GM21360 (cell line): ENCODE measurements at regions not wholly inside any gene's neighbourhood (a gene's known extent, or its start where the extent isn't known, plus 50 kb on each side); places are given as distances from the start of the nearest gene placed in this dataset.
"Not testable (repeated sequence)": the region's sequence is repeated elsewhere in the genome, so short reads cannot be mapped to it uniquely, and the experiment has no call there.

Experiments
- ATAC-seq: cut with Tn5 transposase; IDR thresholded peaks from one replicate; pipeline ENCODE4 v1.9.1; 2021; ENCODE audit warnings: mild to moderate bottlenecking, moderate library complexity; ENCODE audit not compliant: unreplicated experiment

DNA sequence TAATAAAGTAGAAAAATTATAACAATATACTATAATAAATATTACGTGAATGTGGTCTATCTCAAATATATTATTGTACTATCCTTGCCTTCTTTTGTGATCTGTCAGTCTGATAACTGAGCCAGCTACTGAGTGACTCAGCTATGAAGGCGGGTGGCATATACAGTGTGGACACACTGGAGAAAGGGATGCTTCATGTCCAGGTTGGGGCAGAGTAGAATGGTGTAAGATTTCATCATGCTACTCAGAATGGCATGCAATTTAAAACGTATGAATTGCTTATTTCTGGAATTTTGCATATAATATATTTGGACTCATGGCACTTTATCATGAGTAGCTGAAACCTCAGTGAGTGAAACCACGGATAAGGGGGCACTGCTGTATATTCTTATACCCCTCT is 172.9 kb upstream of the TBC1D5 start:
- no peak for ATAC-seq

DNA sequence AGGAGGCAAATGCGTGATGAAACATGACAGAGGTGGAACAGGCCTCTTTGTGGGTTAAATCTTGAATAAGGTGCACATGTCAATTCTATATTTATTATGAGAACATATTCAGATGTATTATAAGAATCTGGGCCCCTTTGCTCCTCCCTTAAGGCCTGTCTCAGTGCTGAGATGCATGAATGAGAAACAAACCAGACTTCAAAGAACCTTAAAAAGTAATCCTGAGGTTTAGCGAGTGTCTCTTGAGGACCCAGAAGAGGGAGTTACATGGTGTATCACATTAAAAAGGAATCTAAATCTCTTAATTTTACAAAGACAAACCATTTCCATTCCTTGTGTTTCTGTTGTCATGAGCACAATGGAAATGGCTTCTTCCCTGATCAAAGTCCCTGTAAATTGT is 170.9 kb upstream of the TBC1D5 start:
- no peak for ATAC-seq

DNA sequence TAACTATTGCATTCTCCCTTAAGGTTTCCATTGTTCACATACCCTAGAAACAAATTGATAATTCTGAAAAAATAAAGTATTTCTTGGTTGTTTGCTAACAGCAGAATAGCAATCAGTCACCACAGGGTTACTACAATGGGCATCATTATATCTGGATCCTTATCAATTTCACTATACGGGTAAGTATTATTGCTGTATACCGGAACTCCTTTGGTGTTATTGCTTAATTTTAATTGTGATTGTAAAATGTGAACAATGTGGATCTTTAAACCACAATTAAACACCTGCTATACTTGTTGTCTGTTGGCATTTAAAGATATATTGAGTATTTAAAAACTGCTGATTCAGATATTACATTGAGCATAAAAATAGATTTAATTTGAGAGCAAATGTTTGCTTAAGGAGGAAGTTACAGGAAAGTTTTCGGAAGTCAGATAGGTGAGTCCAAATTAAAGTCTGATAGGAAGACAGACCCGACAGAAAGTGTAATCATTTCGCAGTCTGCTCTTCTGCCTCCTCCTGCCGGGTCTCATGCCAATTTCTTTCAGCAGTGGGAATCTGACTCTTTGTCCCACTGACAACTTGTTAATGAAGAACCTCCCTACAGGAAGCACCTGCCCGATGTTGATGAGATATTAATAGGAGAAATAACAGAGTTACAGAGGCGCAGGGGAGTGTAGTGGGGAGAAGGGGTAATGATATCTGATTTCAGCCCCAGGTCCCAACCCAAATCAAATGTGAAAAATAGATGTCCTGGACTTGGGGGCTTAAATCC is 169.7 kb upstream of the TBC1D5 start:
- ATAC-seq, result no peak

DNA sequence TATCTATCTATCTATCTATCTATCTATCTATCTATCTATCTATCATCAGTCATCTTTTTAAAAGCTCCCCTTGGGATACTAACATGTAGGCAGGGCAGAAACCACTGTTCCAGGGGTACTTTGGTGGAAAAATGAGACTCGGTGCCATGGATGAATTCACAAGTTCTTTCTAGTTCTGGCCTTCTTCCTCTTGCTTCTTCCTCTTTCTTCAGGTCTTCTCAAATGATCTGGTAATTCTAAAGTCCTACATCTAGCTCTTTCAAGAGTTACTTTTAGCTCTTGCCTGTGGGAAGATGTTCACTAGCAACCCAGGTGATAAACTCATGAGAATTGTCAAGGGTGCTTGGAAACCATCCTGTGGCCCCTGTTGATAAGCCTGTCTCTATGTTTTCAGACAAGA is 168.5 kb upstream of the TBC1D5 start:
- ATAC-seq, result no peak

DNA sequence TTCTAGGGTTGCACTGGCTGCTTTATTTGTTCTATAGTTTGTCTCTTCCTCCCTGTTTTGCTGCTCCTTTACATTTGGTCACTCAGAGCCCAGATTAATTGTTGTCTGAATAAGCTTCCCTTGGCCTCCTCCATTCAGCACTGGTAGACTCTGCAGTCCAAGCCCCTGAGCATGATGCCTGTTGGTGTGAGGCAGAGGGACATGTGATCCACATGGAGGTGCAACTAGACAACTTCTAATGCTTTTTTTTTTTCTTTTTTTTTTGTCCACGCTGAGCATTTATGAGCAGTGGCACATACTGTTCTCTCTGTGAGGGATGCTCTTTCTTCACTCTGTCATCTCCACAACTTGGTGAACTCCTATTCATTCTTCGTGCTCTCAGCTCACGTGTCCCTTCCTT is 167.3 kb upstream of the TBC1D5 start:
- no peak for ATAC-seq

DNA sequence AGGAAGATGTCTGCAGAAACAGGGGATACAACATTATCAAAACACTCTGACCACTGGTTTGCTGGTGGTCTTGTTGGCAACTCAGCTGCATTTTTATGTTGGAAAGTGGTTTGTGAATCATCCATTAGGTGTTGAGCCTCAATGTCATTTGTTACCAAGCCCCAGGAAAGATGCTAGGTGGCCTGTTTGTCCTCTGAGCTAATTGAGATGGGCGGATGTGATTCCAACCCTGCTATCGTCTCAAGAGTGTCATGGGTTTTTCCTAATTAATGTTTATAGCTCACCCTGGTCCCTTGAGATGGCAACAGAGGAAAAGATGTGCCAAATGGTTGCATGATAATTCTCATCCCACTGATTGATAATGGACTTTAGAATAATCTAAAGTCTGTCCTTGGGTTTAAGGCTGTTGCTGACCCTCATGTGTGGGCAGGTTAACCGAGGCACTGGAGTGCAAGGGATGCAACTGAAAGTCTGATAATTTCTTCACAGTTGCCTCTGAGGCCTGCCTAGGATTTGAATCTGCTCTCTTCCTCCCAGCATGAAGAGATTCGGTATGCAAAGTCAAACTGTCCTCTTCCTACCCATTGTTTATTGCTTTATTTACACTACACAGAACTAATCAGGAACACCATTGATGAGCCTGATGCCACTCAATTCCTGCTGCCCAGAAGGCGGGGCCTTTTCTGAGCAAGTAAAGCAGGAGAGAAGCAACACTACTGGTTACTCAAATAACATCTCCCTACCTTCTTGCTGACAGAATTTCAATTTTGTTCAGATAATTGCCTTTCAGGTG is 166.2 kb upstream of the TBC1D5 start:
- ATAC-seq, result no peak

DNA sequence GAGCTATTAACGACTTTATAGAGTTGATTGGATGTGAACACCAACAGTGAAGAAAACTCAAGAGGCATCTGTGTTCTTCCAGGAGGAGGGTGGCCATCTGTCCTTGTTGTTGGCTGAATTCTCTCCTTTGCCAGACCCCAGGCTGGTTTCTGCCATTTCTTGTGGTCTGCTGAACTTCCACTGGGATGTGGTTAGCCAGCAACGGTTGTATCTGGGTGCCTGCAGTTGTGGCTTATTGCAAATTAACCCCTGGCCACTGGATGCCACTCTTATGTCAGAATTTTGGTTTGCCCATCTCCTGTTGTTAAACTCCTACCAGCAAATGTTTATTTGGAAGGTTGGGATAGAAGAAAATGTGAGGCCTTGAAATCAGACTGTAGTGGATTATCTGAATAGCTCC is 163.6 kb upstream of the TBC1D5 start:
- ATAC-seq, result no peak

DNA sequence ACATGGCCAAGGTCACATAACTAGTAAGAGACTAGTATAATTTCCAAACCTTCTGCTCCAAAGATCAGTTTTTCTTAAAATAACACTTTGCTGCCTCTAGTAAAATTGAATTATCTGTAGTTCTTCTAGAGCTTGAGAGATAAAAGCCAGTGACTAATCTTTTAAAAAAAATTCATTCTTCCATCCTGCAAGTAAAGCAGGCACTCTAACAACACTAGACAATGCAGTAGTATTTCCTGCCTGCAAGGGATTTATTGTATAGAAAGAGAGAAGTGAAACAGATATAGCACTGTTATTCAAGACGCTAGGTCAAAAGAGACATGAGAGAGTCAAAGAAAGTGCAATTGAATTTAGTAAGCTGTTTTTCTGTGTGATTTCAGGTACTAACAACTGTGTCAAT is 159.5 kb upstream of the TBC1D5 start:
- peak; percentile 84 for ATAC-seq

DNA sequence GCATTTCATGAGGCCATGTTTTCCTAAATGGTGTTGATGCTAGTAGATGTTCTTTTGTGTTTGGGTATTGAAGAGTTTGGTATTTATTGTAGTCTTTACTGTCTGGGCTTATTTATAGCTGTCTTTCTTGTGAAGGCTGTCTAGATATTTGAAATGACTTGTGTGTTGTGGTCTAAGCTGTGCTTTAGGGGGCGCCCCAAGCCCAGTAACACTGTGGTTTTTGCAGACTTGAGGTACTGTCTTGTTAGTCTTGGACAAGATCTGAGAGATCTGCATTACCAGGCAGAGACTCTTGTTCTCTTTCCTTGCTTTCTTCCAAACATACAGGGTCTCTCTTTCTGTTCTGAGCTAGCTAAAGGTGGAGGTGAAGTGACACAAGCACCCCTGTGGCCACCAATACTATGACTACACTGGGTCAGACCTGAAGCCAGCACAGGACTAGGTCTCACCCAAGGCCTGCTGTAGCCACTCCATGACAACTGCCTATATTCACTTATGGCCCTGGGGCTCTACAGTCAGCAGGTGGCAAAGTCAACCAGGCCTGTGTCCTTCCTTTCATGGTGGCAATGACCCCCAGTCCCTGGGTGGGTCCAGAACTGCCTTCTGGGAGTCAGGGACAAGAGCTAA is 152.1 kb upstream of the TBC1D5 start:
- peak; percentile 88 for ATAC-seq

DNA sequence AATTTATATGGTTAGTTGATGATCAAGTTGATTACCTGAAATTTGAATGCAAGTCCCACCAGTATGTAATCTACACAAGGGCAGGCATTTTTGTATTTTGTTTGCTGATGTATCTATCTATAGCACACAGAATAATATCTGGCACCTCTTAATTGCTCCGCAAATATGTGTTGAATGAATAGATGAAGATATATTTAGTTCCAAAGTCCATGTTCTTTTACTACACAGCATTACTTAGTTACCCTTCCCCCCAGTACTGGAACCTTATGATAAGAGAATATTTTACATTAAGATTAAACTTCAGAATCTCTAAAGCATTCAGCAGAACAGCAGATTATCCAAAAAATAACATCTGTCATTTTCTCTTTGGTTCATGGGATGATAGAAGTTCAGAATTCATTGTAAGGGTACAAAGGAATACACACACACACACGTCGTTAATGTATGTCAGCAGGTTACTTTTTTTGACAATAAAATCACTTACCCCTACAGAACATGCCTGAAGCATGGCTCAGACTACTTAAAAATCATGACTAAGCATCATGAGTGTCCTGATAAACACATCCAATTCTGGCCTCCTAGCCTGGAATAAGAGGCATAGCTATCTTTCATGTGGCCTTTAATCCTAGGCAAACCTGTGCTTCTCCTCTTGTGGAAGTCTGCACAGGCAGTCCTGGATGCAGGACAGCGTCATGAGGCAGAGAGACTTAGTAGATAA is 148.9 kb upstream of the TBC1D5 start:
- no peak for ATAC-seq

DNA sequence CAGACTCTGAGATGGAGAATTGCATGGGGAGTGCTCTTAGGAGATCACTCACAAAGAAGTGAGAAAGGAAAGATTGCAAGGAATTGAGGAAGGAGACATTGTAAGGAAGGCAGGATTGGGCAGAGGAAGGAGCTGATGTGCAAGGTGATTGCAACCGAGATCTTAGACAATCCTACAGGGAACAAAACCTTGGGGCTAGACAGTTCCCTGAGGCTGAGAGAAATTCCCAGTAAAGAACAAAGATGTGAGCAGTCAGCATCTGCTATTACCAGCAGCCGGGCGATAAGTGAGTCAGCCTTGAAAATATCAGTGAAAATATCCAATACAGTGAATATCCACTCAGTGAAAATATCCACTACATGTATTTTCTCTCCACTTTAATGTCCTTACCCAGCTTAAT is 143.6 kb upstream of the TBC1D5 start:
- no peak for ATAC-seq

DNA sequence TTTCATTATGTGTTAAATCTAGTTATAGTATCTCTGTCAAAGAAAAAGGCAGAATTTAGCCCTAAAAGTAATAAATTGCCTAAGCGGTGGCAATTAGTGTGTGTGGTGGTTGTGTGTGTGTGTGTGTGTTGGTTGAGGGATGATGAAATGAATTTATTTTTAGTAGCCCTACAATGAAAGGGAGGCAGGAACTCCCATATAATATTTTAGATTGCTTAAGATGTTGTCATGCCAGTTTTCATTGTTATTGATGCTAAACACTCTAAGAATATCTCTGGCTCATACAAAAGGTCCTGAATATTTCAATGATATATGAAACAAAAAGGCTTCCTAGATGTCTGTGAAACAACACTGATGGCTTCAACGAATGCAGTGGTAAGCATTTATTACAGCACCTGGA is 140.6 kb upstream of the TBC1D5 start:
- ATAC-seq, result no peak

DNA sequence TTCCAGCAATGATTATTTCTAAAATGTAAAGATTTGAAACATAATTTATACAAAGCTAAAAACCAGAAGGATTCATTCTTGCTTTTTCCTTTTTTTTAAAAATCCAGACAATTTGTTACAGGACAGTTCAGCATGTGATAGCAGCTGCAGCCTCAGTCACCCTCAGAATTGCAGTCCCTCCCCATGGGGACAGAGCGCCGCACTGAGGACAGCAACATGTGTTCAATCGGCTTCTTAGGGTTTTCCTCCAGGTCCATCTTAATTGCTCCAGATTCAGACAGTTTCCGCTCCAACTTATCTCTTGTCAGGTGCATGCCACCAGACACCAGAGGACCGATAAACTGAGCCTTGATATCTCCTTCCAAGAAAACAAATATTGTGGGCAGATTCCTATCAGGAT is 134.9 kb upstream of the TBC1D5 start:
- no peak for ATAC-seq

DNA sequence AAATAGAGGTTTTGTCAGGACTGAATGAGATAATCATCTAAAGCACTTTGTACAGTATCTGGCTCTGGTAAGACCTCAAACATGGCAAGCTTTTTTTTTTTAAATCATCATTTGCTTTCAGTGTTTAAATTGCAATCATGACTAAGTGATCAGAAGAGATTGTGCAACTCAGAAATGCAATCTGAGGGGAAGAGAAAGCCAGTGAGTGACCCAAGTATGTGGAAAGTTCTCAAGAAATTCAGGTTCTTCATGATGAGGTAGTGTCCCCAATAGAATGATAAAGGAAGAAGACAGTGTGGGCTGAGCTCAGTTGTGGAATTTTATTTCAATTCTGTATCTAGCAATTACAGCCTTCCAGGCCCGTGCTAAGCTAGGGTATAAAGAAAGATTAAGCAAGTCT is 132.2 kb upstream of the TBC1D5 start:
- ATAC-seq, result no peak

DNA sequence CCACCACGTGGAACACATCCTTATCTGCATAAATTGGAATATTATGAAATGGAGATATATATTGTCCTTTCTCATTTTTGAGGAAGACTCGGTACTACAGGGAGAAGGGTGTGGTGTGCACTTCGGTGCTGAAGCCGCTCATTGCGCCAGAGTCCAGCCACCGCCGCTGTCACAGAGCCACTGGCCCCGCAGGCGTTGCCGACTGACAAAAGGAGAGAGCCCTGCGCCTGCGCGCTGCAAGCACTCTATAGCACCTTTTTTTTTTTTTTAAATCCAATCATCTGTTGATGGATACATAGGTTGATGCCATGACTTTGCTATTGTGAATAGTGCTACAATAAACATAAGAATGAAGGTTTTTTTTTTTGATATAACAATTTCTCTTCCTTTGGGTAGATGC is 130.0 kb upstream of the TBC1D5 start:
- no peak for ATAC-seq

DNA sequence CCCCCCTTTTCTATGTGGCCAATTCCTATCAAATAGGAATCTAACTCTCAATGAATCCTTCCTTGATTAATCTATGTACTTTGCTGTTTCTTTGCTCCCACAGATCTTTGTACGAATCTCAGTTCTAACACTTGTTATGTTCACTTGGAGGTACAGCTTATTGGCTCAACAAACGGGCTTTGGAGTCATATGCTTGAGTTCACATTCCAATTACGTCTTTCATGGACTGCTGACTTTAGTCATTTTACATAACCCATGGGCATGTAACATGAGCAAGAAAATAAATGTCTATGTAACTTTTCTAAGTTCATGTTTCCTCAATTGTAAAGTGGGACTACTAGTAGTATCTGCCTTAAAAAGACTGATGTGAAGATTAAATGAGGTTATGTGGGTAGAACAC is 123.2 kb upstream of the TBC1D5 start:
- ATAC-seq, result no peak

DNA sequence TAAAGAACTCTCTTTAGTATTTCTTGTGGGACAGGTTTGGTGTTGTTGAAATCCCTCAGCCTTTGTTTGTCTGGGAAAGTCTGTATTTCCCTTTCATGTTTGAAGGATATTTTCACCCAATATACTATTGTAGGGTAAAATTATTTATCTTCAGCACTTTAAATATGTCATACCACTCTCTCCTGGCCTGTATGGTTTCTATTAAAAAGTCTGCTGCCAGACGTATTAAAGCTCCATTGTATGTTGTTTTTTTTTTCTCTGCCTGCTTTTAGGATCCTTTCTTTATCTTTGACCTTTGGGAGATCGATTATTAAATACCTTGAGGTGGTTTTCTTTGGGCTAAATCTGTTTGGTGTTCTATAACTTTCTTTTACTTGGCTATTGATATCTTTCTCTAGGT is 119.0 kb upstream of the TBC1D5 start:
- ATAC-seq, result no peak

DNA sequence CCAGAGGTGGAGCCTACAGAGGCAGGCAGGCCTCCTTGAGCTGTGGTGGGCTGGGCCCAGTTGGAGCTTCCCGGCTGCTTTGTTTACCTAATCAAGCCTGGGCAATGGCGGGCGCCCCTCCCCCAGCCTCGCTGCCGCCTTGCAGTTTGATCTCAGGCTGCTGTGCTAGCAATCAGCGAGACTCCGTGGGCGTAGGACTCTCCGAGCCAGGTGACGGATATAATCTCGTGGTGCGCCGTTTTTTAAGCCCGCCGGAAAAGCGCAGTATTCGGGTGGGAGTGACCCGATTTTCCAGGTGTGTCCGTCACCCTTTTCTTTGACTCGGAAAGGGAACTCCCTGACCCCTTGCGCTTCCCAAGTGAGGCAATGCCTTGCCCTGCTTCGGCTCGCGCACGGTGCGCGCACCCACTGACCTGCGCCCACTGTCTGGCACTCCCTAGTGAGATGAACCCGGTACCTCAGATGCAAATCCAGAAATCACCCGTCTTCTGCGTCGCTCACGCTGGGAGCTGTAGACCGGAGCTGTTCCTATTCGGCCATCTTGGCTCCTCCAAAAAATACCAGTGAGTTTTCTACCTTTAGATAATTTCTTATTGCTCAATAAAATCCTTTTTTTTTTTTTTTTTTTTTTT is 118.5 kb upstream of the TBC1D5 start:
- ATAC-seq, result not testable (repeated sequence)

DNA sequence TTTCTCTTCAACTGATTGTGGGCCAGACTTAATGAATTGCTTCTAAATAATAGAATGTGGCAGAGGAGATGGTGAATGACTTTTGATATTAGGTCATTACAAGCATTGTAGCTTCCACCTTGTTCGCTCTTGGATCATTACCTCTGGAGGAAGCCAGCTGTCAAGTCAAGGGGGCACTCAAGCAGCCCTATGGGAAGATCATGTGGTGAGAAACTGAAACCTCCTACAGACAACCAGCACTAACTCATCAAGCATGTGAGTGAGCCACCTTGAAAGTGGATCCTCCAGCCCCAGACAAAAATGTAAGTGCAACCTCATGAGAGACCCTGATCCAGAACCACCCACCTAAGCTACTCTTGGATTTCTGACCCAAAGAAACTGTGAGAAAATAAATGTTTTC is 109.8 kb upstream of the TBC1D5 start:
- ATAC-seq, result peak; percentile 95

DNA sequence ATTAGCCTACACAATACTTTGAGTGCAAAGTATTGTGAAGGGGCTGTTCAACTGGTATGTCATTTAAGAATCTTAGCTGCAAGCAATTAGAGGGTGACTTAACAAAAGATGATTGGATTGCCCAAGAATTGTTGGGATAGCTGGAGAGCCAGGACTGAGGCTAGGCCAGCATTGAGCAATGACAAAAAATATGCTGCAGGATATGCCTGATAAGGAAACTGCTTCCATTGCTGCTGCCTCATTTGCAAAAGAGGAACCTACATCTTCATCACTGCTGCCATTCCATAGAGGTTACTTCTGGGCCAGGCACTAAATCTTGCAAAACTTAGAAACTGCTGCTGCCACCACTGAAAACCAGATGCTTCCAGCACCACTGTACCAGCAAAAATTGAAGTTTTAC is 108.0 kb upstream of the TBC1D5 start:
- ATAC-seq, result no peak

DNA sequence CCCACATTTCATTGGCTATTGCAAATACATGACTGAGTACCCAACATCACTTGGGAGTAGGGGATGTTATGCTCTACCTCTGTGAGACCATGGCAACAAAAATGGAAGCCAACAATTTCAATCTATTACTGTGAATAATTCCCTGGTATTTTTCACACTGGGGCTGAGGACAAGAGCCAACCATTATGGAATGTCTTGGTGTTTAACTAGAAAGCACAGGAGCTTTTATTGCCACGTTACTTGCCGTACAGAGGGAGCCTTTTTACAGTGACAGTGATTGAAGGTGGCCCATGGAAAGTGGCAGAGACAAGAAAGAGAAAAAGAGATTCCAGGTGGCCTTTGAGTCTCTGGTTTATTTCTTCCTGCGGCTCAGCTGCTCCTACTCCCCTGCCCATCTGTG is 105.7 kb upstream of the TBC1D5 start:
- no peak for ATAC-seq
